Vagina (tissue), 2 donors: ENCODE measurements at regions not wholly inside any gene's neighbourhood (a gene's known extent, or its start where the extent isn't known, plus 50 kb on each side); places are given as distances from the start of the nearest gene placed in this dataset.

Experiments
- POLR2A ChIP-seq, 2 donors: fragments of 450-650 bp; IDR thresholded peaks; one replicate each; pipeline ENCODE4 v1.6.1; 2017; ENCODE audit warnings: antibody characterized with exemption in 2 of 2, mild to moderate bottlenecking in 2 of 2, moderate library complexity in 2 of 2
- TF ChIP-seq, protein P1 (sequence below), 3 experiments: fragments of 450-650 bp in 2 of 3; fragments of 200-600 bp in 1 of 3; sonication (generic) in 1 of 3; IDR thresholded peaks; one replicate each; pipeline ENCODE4 v1.5.1; 2017 to 2019; ENCODE audit warnings: antibody characterized with exemption in 3 of 3, mild to moderate bottlenecking in 2 of 3, moderate library complexity in 2 of 3

DNA sequence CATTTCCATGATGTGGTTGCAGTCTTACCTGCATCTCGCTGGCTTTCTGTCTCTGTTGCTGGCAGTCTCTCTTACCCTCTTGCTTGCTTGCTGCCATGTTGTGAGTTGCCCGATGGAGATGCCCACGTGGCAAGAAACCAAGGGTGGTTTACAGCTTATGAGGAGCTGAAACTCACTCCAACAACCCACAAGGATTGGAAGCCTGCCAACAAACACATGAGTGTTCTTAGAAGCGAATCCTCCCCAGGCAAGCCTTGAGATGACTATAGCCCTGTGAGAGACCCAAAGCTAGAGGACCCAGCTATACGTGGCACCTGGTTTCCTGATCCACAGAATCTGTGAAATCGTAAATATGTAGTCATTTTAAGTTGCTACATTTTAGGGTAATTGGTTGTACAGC, 490.9 kb upstream of the ADAMTS9 start:
- no peak for TF ChIP-seq POLR2A (IDR thresholded peaks at IDR 0.05)
- TF ChIP-seq, protein P1, sequence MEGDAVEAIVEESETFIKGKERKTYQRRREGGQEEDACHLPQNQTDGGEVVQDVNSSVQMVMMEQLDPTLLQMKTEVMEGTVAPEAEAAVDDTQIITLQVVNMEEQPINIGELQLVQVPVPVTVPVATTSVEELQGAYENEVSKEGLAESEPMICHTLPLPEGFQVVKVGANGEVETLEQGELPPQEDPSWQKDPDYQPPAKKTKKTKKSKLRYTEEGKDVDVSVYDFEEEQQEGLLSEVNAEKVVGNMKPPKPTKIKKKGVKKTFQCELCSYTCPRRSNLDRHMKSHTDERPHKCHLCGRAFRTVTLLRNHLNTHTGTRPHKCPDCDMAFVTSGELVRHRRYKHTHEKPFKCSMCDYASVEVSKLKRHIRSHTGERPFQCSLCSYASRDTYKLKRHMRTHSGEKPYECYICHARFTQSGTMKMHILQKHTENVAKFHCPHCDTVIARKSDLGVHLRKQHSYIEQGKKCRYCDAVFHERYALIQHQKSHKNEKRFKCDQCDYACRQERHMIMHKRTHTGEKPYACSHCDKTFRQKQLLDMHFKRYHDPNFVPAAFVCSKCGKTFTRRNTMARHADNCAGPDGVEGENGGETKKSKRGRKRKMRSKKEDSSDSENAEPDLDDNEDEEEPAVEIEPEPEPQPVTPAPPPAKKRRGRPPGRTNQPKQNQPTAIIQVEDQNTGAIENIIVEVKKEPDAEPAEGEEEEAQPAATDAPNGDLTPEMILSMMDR (IDR thresholded peaks at IDR 0.05): no peak
